Suppressor macrophage treated with lipopolysaccharide for 1 hour (primary cell): ENCODE measurements at regions not wholly inside any gene's neighbourhood (a gene's known extent, or its start where the extent isn't known, plus 50 kb on each side); places are given as distances from the start of the nearest gene placed in this dataset.
"Not testable (repeated sequence)": the region's sequence is repeated elsewhere in the genome, so short reads cannot be mapped to it uniquely, and the experiment has no call there.

Source experiments
- DNase-seq, 3 donors: peaks; one replicate each; pipeline ENCODE4 v3.0.0-alpha.2; 2020 to 2022

DNA sequence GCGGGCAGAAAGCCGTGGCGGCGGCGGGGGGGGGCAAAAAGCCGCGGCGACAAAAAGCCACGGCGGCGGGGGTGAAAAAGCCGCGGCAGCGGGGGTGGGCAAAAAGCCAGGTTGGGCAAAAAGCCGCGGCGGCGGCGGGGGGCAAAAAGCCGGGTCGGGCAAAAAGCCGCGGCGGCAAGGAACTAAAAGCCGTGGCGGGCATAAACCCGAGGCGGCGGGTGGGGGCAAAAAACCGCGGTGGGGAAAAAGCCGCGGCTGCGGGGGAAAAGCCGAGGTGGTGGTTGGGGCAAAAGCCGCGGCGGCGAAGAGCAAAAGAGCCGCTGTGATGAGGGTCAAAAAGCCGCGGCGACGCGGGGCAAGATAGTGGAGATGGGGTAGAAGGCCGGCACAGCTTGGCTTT lies 1834.2 kb downstream of the FOXD4L5 start:
- DNase-seq, result peak in 1 of 3 donors; percentile 0

DNA sequence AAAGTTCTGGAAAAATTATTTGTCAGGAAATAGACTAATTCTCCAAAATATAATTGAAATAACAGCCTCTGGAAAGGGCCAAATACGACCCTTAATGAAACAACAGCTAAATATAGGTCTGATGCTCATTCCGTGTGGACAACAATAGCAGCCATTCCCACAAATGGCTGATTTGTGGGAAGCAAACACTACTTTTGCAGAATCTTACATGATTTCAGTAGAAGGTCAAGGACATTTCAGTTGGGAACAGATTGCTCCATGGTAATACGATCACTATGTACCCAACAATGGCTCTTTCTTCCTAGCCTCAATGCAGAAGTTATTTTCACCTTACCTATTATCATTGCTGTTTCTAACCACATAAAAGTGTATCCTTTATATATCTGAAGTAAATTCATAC lies 1859.9 kb downstream of the FOXD4L5 start:
- DNase-seq, result not testable (repeated sequence)

DNA sequence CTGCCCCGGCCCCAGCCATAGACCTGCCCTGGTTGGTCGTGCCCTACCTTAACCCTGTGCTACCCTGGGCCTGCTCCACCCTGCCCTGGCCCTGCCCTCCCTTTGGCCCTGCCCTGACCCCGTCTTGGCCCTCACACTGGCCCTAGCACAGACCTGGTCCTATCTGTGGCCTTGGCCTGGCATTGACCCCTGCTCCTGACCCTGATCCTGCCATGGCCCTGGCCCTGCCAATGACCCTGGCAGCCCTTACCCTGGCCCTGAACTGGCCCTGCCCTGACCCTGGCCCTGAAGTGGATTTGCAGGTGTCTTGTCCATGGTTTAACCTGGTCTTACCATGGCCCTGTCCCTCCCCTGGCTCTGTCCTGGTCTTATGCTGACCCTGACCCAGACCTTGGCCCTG lies 1894.1 kb downstream of the FOXD4L5 start:
- not testable (repeated sequence) for DNase-seq

DNA sequence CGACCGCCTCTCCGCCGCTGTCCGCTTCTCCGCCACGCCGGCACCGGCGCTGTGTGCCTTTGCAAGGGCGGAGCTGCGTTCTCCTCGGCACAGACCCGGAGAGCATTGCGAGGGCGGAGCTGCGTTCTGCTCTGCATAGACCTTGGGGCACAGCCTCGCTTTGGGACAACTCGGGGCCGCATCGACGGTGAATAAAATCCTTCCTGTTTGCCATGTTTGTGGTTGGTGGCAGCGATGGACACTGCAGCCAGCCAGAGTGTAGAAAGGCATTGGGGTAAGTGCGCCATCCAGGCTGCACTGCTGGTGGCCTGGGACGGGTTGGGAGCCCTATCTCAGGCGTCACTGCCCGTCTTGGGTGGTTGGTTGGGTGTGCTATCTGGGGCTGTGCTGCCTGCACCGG lies 1899.5 kb downstream of the FOXD4L5 start:
- not testable (repeated sequence) for DNase-seq

DNA sequence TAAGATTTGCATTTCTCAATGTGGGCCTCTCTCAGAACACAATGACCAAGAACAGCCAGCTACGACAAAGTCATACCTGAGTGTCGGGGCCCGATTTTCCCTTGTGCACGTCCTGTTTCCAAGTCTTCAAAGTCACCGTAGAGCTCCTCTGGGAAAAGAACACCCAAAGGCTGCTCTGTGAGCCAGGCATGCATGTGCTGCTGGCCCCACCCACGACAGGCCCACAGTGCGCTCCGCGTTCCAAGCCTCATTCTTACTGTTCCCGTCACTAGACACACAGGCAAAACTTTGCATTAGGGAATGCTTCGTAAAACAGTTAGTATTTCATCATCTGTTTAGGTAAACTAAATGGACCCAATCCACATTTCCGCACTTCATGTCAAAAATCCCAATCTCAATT lies 1905.1 kb downstream of the FOXD4L5 start:
- not testable (repeated sequence) for DNase-seq

DNA sequence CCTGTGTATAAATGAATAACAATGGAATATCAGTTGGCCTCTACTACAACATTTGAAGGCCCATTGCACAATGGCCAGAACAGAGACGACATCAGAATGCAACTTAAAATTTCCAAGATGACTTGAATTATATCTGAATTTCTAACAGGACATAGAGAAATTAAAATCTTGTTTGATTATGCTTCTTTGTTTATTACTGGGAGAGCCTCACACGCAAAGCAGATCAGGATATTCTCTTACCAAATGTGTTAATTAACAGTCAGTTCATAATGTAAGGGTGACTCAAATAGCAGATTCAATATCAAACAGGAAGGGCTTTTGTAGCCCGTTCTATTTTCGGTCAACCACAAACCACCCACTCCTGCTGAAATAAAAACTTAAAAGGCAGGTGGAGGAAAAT lies 1930.8 kb downstream of the FOXD4L5 start:
- DNase-seq, result not testable (repeated sequence)

DNA sequence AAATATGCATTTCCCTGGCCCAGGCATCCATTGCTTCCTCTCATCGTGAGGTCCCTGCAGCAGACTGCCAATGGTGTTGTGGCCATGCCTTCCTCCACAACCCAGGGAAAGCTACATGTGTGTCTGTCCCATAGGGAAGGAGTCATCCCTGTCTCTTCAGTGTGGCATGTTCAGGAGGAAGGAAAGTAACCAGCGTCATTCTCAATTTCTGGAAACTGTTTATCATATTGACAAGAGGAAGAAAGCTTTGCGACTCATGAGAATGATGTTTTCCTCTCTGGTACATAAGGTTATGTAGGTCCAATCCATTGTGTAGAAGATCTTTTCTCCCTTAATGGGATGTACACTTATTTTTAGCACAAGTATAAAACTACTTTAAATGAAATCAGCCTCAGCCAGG lies 1937.7 kb downstream of the FOXD4L5 start:
- not testable (repeated sequence) for DNase-seq

DNA sequence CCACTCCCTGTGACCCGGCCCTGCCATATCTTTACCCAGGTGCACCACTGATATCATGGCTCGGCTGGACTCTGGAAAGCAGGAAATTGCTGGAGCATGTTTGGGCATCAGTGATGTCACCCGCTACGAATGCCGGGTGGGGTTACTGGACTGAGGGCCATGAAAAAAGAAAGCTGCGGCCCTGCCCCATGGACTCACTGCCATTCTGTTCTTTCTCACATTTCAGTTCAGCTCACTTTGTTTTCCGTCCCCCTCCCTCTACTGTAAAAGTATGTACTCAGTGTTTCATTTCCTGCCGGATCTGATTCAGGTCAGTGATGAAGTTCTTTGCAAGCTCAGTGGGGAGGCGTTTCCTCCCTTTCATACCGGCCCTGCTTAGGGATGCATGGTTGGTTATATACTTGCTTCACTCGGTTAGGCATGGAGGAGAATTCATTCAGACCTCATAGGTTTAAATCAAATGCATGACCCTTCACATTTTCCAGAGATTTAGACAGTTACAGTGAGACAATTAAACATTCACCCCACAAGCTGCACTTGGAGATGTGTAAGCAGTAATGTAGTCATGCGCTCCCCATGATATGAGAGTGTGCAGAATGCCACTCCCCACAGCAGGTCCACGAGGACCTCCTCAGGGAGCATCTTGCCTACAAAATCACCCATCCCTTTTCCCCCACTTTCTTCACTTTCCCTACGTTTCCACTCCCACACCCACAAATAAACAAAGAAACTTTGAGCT lies 1938.5 kb downstream of the FOXD4L5 start:
- DNase-seq, result peak in 2 of 3 donors; percentile 0 to 7

DNA sequence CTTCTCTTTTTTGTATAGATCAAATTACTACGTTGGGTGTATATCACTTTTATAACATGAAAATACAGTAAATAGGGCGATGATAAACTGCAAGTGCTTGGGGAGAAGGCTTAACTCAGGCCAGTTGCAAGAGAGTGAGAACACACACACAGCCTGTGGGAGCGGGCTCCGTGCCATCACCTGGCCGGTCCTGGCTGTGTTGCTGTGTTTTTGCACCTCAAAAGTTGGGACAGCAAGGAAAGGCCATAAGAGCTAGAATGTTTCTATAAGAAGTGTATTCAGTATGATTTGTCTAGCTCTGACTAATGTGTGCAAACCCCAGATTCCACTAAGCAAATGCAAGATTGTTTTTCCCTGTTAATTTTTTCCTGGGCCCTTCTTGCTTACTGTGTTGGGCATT lies 1940.6 kb downstream of the FOXD4L5 start:
- not testable (repeated sequence) for DNase-seq

DNA sequence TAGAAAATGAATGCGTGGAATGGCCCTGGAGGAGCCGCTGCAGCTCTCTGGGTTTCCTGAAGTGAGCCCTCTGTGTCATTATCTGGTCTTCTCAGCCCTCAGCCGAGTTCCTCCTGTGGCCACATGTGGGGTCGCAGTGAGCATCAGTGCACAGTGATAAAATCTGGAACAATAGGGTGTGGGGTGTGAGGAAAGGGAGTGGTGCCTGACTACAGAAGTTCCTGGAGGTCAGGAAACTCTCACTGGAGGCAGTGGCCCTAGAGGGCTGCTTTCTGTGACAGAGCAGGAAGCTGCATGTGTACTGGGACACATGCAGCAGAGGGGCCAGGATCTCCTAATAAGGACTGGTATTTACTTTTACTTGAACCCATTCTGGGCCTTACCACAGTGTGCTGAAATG lies 1942.5 kb downstream of the FOXD4L5 start:
- DNase-seq, result not testable (repeated sequence)

DNA sequence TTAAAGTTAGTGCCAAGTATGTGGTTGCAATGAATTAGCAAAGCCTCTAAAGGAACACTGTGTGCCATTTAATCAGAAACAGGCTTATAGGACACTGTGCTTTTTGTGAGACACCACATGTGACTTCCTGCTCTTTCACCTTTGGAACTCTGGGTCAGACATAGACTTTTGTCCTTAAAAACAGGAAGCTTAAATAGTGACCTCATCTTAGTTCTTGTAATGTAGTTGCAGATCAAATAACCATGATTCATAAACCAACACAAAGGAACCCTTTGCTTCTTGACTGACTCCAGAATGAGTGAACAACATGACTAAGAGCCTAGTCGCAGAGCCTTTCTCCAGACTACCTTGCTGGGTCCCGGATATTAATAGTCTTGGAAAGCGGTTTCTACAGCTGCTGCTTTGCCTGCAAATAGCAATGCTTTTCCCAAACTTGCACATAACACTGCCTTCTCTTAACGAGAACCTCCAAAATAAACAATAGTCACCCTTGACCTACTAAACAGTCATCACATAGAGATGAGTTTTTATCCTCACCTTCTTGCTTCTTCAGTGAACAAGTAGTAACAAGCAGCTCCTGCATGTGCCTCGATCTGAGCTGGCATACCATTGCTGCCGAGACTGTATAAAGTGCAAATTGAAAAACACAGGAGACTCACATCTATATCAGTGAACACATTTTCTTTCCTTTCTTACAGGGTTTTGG lies 1947.0 kb downstream of the FOXD4L5 start:
- DNase-seq, result peak in 2 of 3 donors; percentile 0 to 3

DNA sequence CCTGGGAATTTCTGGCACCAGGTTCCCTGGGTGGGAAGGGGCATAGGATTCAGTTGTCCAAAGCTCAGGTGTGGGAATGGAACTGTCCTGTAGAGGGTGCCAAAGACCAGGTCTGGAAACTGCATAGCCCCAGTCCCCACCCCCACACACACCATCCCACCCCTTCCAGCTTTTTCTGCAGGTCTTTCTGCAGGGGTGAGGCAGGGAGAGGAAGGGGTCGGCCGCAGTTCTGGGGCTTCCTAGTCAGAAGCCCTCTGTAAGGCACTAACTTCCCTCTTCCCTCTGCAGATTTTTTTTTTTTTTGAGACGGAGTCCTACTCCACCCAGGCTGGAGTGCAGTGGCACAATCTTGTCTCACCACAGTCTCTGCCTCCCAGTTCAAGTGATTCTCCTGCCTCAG lies 1949.7 kb downstream of the FOXD4L5 start:
- DNase-seq, result not testable (repeated sequence)

DNA sequence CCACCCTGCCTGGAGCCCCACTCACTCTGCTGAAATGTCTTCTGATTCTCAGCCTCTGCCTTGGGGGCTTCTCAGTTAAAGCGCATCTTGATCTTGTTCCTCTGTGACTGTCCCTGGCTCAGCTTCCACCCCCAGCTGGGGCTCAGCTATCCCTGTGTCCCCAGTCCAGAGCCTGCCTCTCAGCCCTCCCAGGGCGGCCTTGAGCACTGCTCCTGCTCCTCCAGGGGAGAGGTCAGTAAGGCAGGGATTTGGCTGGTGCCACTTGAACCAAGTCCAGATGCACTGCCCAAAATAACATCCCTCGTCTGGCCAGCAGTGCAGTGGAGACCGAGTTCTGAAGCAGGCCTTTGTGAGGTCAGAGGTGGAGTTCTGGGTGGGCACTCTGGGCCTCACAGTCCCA lies 1950.8 kb downstream of the FOXD4L5 start:
- DNase-seq, result not testable (repeated sequence)

DNA sequence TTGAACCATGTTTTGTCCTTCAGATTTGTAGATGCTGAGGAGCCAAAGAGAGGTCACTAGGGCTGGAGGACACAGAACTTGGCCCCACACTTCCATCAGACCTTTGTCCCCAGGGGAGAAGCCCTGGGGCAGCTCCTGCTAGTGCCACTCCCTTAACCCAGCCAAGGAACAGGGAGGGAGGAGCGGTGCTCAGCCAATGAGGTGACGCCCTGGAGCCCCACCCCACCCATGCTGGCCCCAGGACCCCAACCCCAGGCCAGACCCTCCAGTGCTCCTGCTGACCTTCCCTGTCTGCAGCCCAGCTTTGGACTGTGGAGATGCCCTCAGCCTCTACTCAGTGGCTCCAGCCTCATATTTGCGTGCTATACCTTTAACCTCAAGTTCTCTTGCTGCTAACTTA lies 1951.9 kb downstream of the FOXD4L5 start:
- DNase-seq, result not testable (repeated sequence)

DNA sequence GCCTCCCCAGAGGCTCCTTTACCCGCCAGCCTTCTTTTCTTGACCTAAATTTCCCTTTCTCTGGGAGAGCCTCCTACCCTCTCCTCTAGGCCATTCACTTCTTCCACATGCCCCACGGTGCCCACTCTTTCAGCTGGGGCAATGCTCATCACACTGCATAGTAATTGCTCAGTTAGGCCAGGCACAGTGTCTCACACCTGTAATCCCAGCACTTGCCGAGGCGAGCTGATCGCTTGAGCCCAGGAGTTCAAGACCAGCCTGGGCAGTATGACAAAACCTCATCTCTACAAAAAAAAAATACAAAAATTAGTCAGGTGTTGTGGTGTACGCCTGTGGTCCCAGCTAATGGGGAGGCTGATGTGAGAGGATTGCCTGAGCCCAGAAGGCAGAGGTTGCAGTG lies 1956.7 kb downstream of the FOXD4L5 start:
- DNase-seq, result not testable (repeated sequence)

DNA sequence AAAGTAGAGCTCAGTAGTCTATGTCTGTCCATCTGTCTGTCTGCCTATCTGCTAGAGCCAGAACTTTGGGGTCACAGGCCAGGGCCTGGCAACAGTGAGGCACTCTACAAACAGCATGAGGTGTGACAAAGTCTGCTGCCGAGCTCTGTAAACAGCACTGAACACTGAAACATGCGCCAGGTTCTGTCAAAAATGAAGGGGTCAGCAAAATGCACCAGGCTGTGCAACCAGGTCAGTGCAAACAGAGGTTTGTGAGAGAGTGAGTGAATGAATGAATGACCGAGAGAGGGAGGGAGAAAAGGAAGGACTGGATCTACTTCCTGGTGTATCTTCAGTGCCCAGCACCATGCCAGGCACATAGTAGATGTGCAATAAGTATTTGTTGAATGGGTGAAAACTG lies 1957.8 kb downstream of the FOXD4L5 start:
- not testable (repeated sequence) for DNase-seq

DNA sequence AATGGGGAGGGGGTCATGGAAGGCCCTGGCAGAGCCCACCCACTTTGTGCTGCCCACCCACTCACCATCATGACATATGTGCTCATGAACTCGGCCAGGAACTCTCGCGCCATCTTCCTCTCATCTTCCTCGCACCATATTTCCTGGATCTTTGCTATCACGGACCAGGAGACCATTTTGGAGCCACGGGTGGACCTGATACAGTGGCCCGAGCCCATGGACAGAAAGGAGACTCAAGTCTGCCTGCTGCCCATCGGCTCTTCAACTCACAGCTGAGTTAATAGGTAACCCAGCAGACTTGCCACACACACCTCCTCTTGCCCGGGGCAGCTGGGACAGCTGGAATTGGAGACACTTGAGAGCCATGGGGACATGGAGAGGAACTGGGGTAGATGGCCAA lies 1958.3 kb downstream of the FOXD4L5 start:
- not testable (repeated sequence) for DNase-seq

DNA sequence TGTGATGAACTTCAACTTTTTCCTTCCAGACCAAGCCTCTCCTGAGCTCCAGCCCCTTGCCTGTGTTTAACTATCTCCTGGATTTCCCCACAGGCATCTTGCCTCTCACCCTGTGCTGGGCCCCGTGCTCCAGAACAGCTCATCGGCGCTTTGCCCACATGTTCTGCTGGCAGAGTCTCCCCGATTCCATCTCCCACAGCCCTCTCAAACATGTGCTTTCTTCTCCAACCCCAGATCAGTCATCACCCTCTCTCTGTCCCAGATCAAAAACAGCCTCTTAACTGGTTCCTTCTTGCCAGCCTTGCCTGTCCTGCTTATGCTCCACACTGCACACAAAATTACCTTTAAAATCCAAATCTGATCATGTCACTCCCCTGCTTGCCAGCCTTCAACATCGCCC lies 1959.3 kb downstream of the FOXD4L5 start:
- DNase-seq, result not testable (repeated sequence)

DNA sequence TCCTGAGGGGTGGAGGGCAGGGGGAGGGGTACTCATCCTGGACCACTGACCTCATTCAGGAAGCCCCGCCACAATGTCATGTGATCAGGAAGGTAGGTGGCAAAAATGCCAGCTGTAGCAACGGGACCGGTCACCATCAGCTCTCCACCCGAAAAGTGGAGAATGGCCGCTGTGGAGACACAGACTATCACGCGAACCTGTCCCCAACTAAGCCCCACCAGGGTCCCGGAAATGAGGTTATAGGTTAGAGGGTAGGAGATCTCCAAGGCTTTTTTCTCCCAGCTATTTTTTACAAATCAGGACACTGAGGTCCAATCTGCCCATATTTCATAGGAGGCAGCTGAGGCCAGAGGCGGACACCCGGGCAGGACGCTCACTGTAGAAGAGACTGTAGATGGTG lies 1966.9 kb downstream of the FOXD4L5 start:
- DNase-seq, result not testable (repeated sequence)

DNA sequence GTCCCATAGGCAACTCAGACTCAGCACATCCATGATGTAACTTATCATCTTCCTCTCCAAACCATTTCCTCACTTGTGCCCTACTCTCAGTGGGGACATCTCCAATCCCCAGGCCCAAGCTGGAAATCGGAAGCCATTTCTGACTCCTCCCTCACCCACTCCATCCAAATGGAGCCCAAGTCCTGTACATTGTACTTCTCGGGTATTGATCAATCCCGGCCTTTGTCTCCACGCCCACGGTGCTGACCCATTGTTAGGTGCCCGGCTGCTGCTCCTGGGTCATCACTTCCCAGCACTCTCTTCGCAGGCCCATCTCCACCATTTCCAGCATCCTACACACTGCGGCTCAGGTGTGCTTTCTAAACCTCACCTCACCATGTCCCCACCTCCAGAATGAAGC lies 1969.6 kb downstream of the FOXD4L5 start:
- DNase-seq, result not testable (repeated sequence)

DNA sequence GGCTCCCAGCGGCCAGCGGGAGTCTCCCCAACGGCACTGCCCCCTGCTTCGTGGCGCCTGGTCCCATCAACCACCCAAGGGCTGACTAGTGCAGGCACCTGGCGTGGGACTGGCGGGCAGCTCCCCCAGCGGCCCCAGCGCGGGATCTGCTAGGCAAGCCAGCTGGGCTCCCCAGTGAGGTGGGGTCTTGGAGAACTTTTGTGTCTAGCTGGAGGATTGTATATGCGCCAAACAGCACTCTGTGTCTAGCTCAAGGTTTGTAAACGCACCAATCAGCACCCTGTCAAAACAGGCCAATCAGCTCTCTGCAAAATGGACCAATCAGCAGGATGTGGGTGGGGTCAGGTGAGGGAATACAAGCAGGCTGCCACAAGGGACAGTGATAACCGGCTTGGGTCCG lies 1988.2 kb downstream of the FOXD4L5 start:
- not testable (repeated sequence) for DNase-seq

DNA sequence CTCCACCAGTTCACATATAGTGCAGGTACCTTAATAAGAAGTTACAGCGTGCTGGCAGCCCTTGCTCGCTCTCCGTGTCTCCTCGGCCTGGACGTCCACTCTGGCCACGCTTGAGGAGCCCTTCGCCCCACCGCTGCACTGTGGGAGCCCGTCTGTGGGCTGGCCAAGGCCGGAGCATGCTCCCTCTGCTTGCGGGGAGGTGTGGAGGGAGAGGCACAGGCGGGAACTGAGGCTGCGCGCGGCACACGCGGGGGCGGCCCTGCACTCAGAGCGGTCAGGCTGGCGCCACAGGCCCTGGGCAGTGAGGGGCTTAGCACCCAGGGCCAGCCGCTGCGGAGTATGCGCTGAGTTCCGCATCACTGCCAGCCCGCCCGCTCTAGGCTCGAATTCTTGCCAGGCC lies 1988.6 kb downstream of the FOXD4L5 start:
- DNase-seq, result not testable (repeated sequence)

DNA sequence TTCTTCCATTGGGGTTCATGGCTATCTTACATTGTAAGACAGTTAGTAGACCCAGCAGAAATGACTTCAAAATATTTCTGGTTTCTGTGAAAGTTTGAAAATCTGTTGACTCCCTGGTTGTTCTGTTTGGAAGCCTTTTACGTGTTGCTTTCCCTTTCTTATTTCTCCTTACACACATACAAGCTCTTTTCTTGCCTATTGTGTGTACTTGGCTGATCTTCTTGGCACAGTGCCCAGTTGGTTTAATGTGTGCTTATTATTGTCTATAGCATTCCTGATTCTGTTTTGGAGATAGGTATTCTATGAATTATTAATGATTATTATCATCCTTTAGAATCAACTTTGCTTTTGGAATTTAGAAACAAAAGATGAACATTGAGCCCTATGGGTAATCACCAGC lies 1995.0 kb downstream of the FOXD4L5 start:
- DNase-seq, result peak in 2 of 3 donors; percentile 1 to 2
